OCI-LY7 (cell line): ENCODE measurements at regions not wholly inside any gene's neighbourhood (a gene's known extent, or its start where the extent isn't known, plus 50 kb on each side); places are given as distances from the start of the nearest gene placed in this dataset.
"Not testable (repeated sequence)": the region's sequence is repeated elsewhere in the genome, so short reads cannot be mapped to it uniquely, and the experiment has no call there.

ENCODE experiments used
- BruUV-seq: library from RNA; stranded (reverse); fragments of 400-500 nt; replicated peaks from 2 replicates; lab custom pipeline; 2021; lab: Mats Ljungman, UMichigan
- CTCF ChIA-PET: fragments of 300-600 bp; sonication (Branson Sonifier 250); formaldehyde crosslinking; loops from one replicate; lab custom pipeline; 2022; ENCODE audit warnings: antibody characterized with exemption; ENCODE audit not compliant: unreplicated experiment; lab: Charles Lee
- POLR2A ChIA-PET: fragments of 300-600 bp; sonication (Branson Sonifier 250); formaldehyde crosslinking; loops from one replicate; lab custom pipeline; 2022; ENCODE audit warnings: antibody characterized with exemption; lab: Charles Lee
- DNase-seq: peaks from one replicate; pipeline ENCODE4 v3.0.0-alpha.2; 2015; ENCODE audit warnings: low spot score
- H2AFZ ChIP-seq: fragments of 200-600 bp; sonication (generic), shearing (Covaris generic); 2 replicates; pipeline ENCODE4 v1.6.1; 2014; ENCODE audit warnings: mild to moderate bottlenecking, antibody characterized with exemption, low read length, moderate library complexity
- H3K27ac ChIP-seq: fragments of 200-600 bp; sonication (generic); 2 replicates; pipeline ENCODE4 v1.5.1; 2014; ENCODE audit warnings: mixed run types, low read depth, mild to moderate bottlenecking, moderate library complexity, low read length, inconsistent platforms; ENCODE audit not compliant: poor library complexity, severe bottlenecking
- H3K36me3 ChIP-seq: fragments of 200-600 bp; sonication (generic); 2 replicates; pipeline ENCODE4 v1.6.1; 2014; ENCODE audit warnings: mild to moderate bottlenecking, antibody characterized with exemption, low read length, moderate library complexity, mixed read lengths; ENCODE audit not compliant: insufficient read depth
- H3K4me1 ChIP-seq: fragments of 200-600 bp; sonication (generic); 2 replicates; pipeline ENCODE4 v1.5.1; 2014; ENCODE audit warnings: mild to moderate bottlenecking, low read length; ENCODE audit not compliant: insufficient read depth, poor library complexity, severe bottlenecking
- H3K4me2 ChIP-seq: fragments of 200-600 bp; sonication (generic); 2 replicates; pipeline ENCODE4 v1.6.1; 2014; ENCODE audit warnings: mild to moderate bottlenecking, low read length
- H3K4me3 ChIP-seq: fragments of 200-600 bp; sonication (generic); 2 replicates; pipeline ENCODE4 v1.5.1; 2014; ENCODE audit warnings: mild to moderate bottlenecking, low read depth, low read length; ENCODE audit not compliant: poor library complexity, severe bottlenecking
- H3K79me2 ChIP-seq: fragments of 200-600 bp; sonication (generic); 2 replicates; pipeline ENCODE4 v1.6.1; 2016; ENCODE audit warnings: low read depth, mild to moderate bottlenecking, low read length, moderate library complexity, mixed read lengths; ENCODE audit not compliant: insufficient read depth
- H3K9me2 ChIP-seq: fragments of 200-600 bp; sonication (generic); 2 replicates; pipeline ENCODE4 v1.6.1; 2016; ENCODE audit warnings: mild to moderate bottlenecking, low read length, mixed read lengths; ENCODE audit not compliant: insufficient read depth
- H3K9me3 ChIP-seq: fragments of 200-600 bp; sonication (generic); 2 replicates; pipeline ENCODE4 v1.6.1; 2014; ENCODE audit warnings: mild to moderate bottlenecking, mixed run types, low read length, mixed read lengths
- H4K20me1 ChIP-seq: fragments of 200-600 bp; sonication (generic); 2 replicates; pipeline ENCODE4 v1.6.1; 2014; ENCODE audit warnings: mild to moderate bottlenecking, antibody characterized with exemption, low read length, moderate library complexity, mixed read lengths; ENCODE audit not compliant: insufficient read depth
- EZH2phosphoT487 ChIP-seq: fragments of 200-600 bp; sonication (generic); IDR thresholded peaks from 2 replicates; pipeline ENCODE4 v1.6.1; 2018; ENCODE audit warnings: low read depth, borderline replicate concordance, mild to moderate bottlenecking, mixed run types, antibody characterized with exemption, low read length, moderate library complexity, mixed read lengths
- intact Hi-C: fragments of 100-400 bp; cut with micrococcal nuclease; formaldehyde crosslinking; loops from one replicate; pipeline ENCODE4 v1.10.0; 2022; ENCODE audit not compliant: unreplicated experiment
- TF ChIP-seq, protein P1 (sequence below): fragments of 200-600 bp; sonication (generic); conservative IDR thresholded peaks from 2 replicates; pipeline ENCODE4 v1.5.1; 2014; ENCODE audit warnings: mild to moderate bottlenecking, antibody characterized with exemption, low read length, moderate library complexity, mixed read lengths

DNA sequence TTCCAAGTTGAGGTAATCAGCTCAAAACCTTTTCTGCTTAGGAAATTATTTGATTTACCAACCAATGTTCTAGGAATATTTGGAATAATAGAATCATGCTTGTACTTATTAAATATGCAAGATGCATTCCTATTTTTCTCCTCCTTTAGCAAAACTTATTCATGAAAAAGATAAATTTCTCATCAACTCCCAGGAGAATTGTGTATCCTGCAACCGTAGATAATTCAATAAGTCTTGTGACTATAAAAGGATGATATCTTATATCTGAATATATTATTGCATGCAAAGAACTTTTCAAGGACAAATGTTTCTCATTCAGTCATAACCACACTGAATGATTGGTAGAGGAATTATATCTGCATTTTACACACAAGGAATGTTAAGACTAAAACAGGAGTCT lies 84.9 kb upstream of the CCNG1 start:
- H3K36me3 ChIP-seq: no peaks in the 10 kb centered on the region
- TF ChIP-seq EZH2phosphoT487: no peak
- TF ChIP-seq, protein P1, sequence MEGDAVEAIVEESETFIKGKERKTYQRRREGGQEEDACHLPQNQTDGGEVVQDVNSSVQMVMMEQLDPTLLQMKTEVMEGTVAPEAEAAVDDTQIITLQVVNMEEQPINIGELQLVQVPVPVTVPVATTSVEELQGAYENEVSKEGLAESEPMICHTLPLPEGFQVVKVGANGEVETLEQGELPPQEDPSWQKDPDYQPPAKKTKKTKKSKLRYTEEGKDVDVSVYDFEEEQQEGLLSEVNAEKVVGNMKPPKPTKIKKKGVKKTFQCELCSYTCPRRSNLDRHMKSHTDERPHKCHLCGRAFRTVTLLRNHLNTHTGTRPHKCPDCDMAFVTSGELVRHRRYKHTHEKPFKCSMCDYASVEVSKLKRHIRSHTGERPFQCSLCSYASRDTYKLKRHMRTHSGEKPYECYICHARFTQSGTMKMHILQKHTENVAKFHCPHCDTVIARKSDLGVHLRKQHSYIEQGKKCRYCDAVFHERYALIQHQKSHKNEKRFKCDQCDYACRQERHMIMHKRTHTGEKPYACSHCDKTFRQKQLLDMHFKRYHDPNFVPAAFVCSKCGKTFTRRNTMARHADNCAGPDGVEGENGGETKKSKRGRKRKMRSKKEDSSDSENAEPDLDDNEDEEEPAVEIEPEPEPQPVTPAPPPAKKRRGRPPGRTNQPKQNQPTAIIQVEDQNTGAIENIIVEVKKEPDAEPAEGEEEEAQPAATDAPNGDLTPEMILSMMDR: no peak
- no peak overlapping the region for H3K4me2 ChIP-seq
- no peaks in the 10 kb centered on the region for H4K20me1 ChIP-seq
- H3K4me1 ChIP-seq: no peaks in the 10 kb centered on the region
- no peak for DNase-seq
- H3K4me3 ChIP-seq: no peak overlapping the region
- no TSS peak for BruUV-seq
- H3K27ac ChIP-seq: no peak overlapping the region
- no peaks in the 10 kb centered on the region for H3K9me2 ChIP-seq
- intact Hi-C loops: no loop called here
- ChIA-PET CTCF (no interaction called here), POLR2A (interaction anchor here (0.5 kb wide), 1 partner anchor 1261 kb away, joined by 3 read pairs; no protein-coding TSS in a partner anchor)
- no peaks in the 10 kb centered on the region for H3K79me2 ChIP-seq
- no peaks in the 10 kb centered on the region for H3K9me3 ChIP-seq
- no peak overlapping the region for H2AFZ ChIP-seq

- H3K4me3 ChIP-seq, H3K4me2 ChIP-seq, DNase-seq, H3K9me3 ChIP-seq, H3K36me3 ChIP-seq, POLR2A ChIA-PET, H2AFZ ChIP-seq, H3K4me1 ChIP-seq, H3K9me2 ChIP-seq, H4K20me1 ChIP-seq, intact Hi-C loops, H3K79me2 ChIP-seq, H3K27ac ChIP-seq, BruUV-seq: not testable (repeated sequence)
- CTCF ChIA-PET: interaction anchor here (0.6 kb wide), 1 partner anchor 1399 kb away, joined by 3 read pairs; no protein-coding TSS in a partner anchor
Observed at GRCh38 chr5:163355811-163356210, 81.6 kb upstream of the CCNG1 start.

- ChIA-PET POLR2A (no interaction called here), CTCF (no interaction called here)
- Histone ChIP-seq H3K9me2 (no peaks in the 10 kb centered on the region), H3K4me2 (no peak overlapping the region), H3K4me3 (no peak overlapping the region), H3K9me3 (no peaks in the 10 kb centered on the region), H4K20me1 (no peaks in the 10 kb centered on the region), H3K79me2 (no peaks in the 10 kb centered on the region), H3K27ac (no peak overlapping the region), H2AFZ (no peak overlapping the region), H3K4me1 (no peaks in the 10 kb centered on the region), H3K36me3 (no peaks in the 10 kb centered on the region)
- BruUV-seq: no TSS peak
- intact Hi-C loops: no loop called here
- DNase-seq: no peak
- TF ChIP-seq EZH2phosphoT487: no peak
- TF ChIP-seq, protein P1: no peak
Observed at GRCh38 chr5:163357636-163358035, 79.8 kb upstream of the CCNG1 start.
